ENCODE measurements at regions not wholly inside any gene's neighbourhood (a gene's known extent, or its start where the extent isn't known, plus 50 kb on each side); places are given as distances from the start of the nearest gene placed in this dataset.

- no peaks in the 10 kb centered on the region for H3K9me3 ChIP-seq (ENCODE audit: control insufficient read depth in 1 of 2, low read length in 2 of 2)
- no peak overlapping the region for H3K4me3 Mint-ChIP-seq
- H3K9me3 Mint-ChIP-seq = peaks cover 0 to 7% (median 0%) of the 10 kb centered on the region in 8 donors
- no peak for DNase-seq
- H3K4me1 ChIP-seq (ENCODE audit: insufficient read depth, low read length) = no peaks in the 10 kb centered on the region
- H3K36me3 ChIP-seq (ENCODE audit: insufficient read depth, low read length) = no peaks in the 10 kb centered on the region
- no peak overlapping the region for H3K27ac ChIP-seq (ENCODE audit: low read depth, low read length)
- POLR2A ChIA-PET (ENCODE audit: partially characterized antibody) = no interaction called here
- H3K4me3 ChIP-seq (ENCODE audit: low read length in 2 of 2) = no peak overlapping the region
- no peaks in the 10 kb centered on the region for H3K27me3 Mint-ChIP-seq
- no peaks in the 10 kb centered on the region for H3K4me1 Mint-ChIP-seq
- CTCF ChIA-PET (ENCODE audit: partially characterized antibody) = no interaction called here
- H3K27ac Mint-ChIP-seq = no peak overlapping the region
- no peaks in the 10 kb centered on the region for H3K36me3 Mint-ChIP-seq
- H3K27me3 ChIP-seq (ENCODE audit: insufficient read depth, low read length) = no peaks in the 10 kb centered on the region
- intact Hi-C loops (cut with micrococcal nuclease) = no loop called here
Observed at GRCh38 chr21:28084951-28085350, 907.7 kb downstream of the LTN1 start.

GRCh38 chr21:28083350-28083749 lies 909.3 kb downstream of the LTN1 start:
- H3K4me1 Mint-ChIP-seq = no peaks in the 10 kb centered on the region
- intact Hi-C loops (cut with micrococcal nuclease) = no loop called here
- H3K4me1 ChIP-seq (ENCODE audit: insufficient read depth, low read length) = no peaks in the 10 kb centered on the region
- no peaks in the 10 kb centered on the region for H3K27me3 Mint-ChIP-seq
- ChIA-PET POLR2A (ENCODE audit: partially characterized antibody) (no interaction called here), CTCF (ENCODE audit: partially characterized antibody) (no interaction called here)
- no peaks in the 10 kb centered on the region for H3K27me3 ChIP-seq (ENCODE audit: insufficient read depth, low read length)
- H3K27ac Mint-ChIP-seq = no peak overlapping the region
- H3K9me3 ChIP-seq (ENCODE audit: control insufficient read depth in 1 of 2, low read length in 2 of 2) = no peaks in the 10 kb centered on the region
- peaks cover 0 to 7% (median 0%) of the 10 kb centered on the region in 8 donors for H3K9me3 Mint-ChIP-seq
- no peaks in the 10 kb centered on the region for H3K36me3 Mint-ChIP-seq
- DNase-seq = no peak
- no peak overlapping the region for H3K27ac ChIP-seq (ENCODE audit: low read depth, low read length)
- no peaks in the 10 kb centered on the region for H3K36me3 ChIP-seq (ENCODE audit: insufficient read depth, low read length)
- H3K4me3 Mint-ChIP-seq = no peak overlapping the region
- H3K4me3 ChIP-seq (ENCODE audit: low read length in 2 of 2) = no peak overlapping the region

- Histone ChIP-seq H3K27me3 (ENCODE audit: insufficient read depth, low read length) (no peaks in the 10 kb centered on the region), H3K36me3 (ENCODE audit: insufficient read depth, low read length) (no peaks in the 10 kb centered on the region), H3K4me1 (ENCODE audit: insufficient read depth, low read length) (no peaks in the 10 kb centered on the region), H3K4me3 (ENCODE audit: low read length in 2 of 2) (no peak overlapping the region), H3K27ac (ENCODE audit: low read depth, low read length) (no peak overlapping the region), H3K9me3 (ENCODE audit: control insufficient read depth in 1 of 2, low read length in 2 of 2) (no peaks in the 10 kb centered on the region)
- no peaks in the 10 kb centered on the region for H3K36me3 Mint-ChIP-seq
- no peak overlapping the region for H3K4me3 Mint-ChIP-seq
- no peaks in the 10 kb centered on the region for H3K27me3 Mint-ChIP-seq
- peaks cover 0 to 6% (median under 1%) of the 10 kb centered on the region in 8 donors for H3K9me3 Mint-ChIP-seq
- intact Hi-C loops (cut with micrococcal nuclease) = no loop called here
- ChIA-PET CTCF (ENCODE audit: partially characterized antibody) (no interaction called here), POLR2A (ENCODE audit: partially characterized antibody) (no interaction called here)
- H3K27ac Mint-ChIP-seq = no peak overlapping the region
- no peaks in the 10 kb centered on the region for H3K4me1 Mint-ChIP-seq
- no peak for DNase-seq
Observed at GRCh38 chr21:28078126-28078525, 914.6 kb downstream of the LTN1 start.

DNA sequence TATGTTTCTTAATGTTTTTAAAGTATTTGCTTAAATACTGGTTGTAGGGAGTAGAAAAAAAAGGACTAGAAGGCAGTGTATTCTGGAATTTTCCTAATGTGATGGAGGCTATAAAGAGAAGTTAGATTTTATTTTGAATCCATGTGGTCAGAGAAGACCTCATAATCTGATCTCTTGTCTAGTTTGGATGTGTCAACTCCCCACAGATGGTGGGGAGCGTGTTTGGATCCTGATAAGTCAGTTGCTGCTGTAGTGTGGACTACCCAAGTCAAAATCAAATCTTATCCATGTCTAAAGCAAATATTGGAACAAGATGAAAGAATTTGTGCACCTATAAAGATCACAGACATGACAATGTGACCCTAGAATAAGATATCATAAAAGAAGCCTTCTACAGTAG lies 918.0 kb downstream of the LTN1 start:
- Histone ChIP-seq H3K4me1 (ENCODE audit: insufficient read depth, low read length) (no peaks in the 10 kb centered on the region), H3K36me3 (ENCODE audit: insufficient read depth, low read length) (no peaks in the 10 kb centered on the region), H3K4me3 (ENCODE audit: low read length in 2 of 2) (no peak overlapping the region), H3K9me3 (ENCODE audit: control insufficient read depth in 1 of 2, low read length in 2 of 2) (no peaks in the 10 kb centered on the region), H3K27me3 (ENCODE audit: insufficient read depth, low read length) (no peaks in the 10 kb centered on the region), H3K27ac (ENCODE audit: low read depth, low read length) (no peak overlapping the region)
- Mint-ChIP-seq H3K36me3 (no peaks in the 10 kb centered on the region), H3K4me1 (no peaks in the 10 kb centered on the region), H3K27ac (no peak overlapping the region), H3K27me3 (no peaks in the 10 kb centered on the region), H3K9me3 (peaks cover 0 to 14% (median 3%) of the 10 kb centered on the region in 8 donors), H3K4me3 (no peak overlapping the region)
- no peak for DNase-seq
- intact Hi-C loops (cut with micrococcal nuclease) = no loop called here
- ChIA-PET CTCF (ENCODE audit: partially characterized antibody) (no interaction called here), POLR2A (ENCODE audit: partially characterized antibody) (no interaction called here)

GRCh38 chr21:28072601-28073000 lies 920.1 kb downstream of the LTN1 start:
- POLR2A ChIA-PET (ENCODE audit: partially characterized antibody) = no interaction called here
- intact Hi-C loops (cut with micrococcal nuclease) = no loop called here

GRCh38 chr21:28069450-28069923 lies 923.2 kb downstream of the LTN1 start:
- no peaks in the 10 kb centered on the region for H3K4me1 Mint-ChIP-seq
- DNase-seq = no peak
- ChIA-PET POLR2A (ENCODE audit: partially characterized antibody) (no interaction called here), CTCF (ENCODE audit: partially characterized antibody) (no interaction called here)
- Histone ChIP-seq H3K4me1 (ENCODE audit: insufficient read depth, low read length) (no peaks in the 10 kb centered on the region), H3K27ac (ENCODE audit: low read depth, low read length) (no peak overlapping the region), H3K36me3 (ENCODE audit: insufficient read depth, low read length) (no peaks in the 10 kb centered on the region), H3K27me3 (ENCODE audit: insufficient read depth, low read length) (no peaks in the 10 kb centered on the region), H3K4me3 (ENCODE audit: low read length in 2 of 2) (no peak overlapping the region), H3K9me3 (ENCODE audit: control insufficient read depth in 1 of 2, low read length in 2 of 2) (no peaks in the 10 kb centered on the region)
- intact Hi-C loops (cut with micrococcal nuclease) = no loop called here
- no peaks in the 10 kb centered on the region for H3K36me3 Mint-ChIP-seq
- H3K4me3 Mint-ChIP-seq = no peak overlapping the region
- no peaks in the 10 kb centered on the region for H3K27me3 Mint-ChIP-seq
- no peak overlapping the region for H3K27ac Mint-ChIP-seq
- peaks cover 0 to 14% (median 2%) of the 10 kb centered on the region in 8 donors for H3K9me3 Mint-ChIP-seq

More at GRCh38 chr21:28072601-28073000, 920.1 kb downstream of the LTN1 start:
- no peaks in the 10 kb centered on the region for H3K36me3 Mint-ChIP-seq
- Histone ChIP-seq H3K36me3 (ENCODE audit: insufficient read depth, low read length) (no peaks in the 10 kb centered on the region), H3K4me3 (ENCODE audit: low read length in 2 of 2) (no peak overlapping the region), H3K27me3 (ENCODE audit: insufficient read depth, low read length) (no peaks in the 10 kb centered on the region), H3K9me3 (ENCODE audit: control insufficient read depth in 1 of 2, low read length in 2 of 2) (no peaks in the 10 kb centered on the region), H3K4me1 (ENCODE audit: insufficient read depth, low read length) (no peaks in the 10 kb centered on the region), H3K27ac (ENCODE audit: low read depth, low read length) (no peak overlapping the region)
- no peak overlapping the region for H3K27ac Mint-ChIP-seq
- no peak for DNase-seq
- H3K4me3 Mint-ChIP-seq = no peak overlapping the region
- no peaks in the 10 kb centered on the region for H3K4me1 Mint-ChIP-seq
- CTCF ChIA-PET (ENCODE audit: partially characterized antibody) = no interaction called here
- no peaks in the 10 kb centered on the region for H3K27me3 Mint-ChIP-seq
- peaks cover 0 to 14% (median 2%) of the 10 kb centered on the region in 8 donors for H3K9me3 Mint-ChIP-seq

DNA sequence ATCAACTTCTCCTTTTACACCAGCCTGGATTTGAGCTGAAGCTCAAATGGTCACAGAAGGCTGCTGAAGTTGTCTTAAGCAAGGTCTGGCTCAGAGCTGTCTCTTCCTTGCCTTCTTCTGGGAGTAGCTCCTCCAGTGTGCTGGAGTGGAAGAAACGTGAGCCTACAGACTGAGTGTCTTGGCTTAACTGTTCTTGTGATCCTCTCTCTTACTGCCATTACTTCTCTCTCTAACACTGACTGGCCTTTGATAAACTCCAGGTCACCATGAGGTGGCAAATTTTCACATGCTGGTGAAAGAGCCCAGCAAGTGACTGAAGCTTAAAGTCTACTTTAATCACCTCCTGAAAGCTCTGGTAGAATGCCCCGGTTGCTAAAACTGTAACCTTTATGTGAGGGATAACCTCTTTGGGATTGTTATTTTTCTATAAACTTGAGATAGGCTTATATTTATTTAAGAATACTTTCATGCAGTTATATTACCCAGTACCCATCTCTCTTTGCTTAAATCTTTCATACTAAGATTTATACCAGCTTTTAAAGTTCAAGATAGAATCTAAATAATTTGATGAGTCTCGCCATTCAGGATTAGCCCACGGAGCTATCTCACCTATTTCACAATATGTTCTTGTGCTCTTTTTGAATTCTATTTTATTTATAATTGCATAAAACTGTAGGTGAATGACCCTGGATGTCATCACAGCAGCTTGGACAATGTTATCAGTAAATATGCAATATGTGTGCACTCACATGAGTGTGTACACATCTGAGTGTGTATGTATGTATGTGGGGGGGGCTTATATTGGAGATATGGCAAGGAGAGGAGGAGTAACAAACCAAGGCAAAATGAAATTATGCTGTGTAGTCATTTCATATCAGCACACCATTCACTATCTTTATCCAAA lies 924.0 kb downstream of the LTN1 start:
- Mint-ChIP-seq H3K9me3 (peaks cover 0 to 14% (median 2%) of the 10 kb centered on the region in 8 donors), H3K4me3 (no peak overlapping the region), H3K27ac (no peak overlapping the region), H3K27me3 (no peaks in the 10 kb centered on the region), H3K4me1 (no peaks in the 10 kb centered on the region), H3K36me3 (no peaks in the 10 kb centered on the region)
- intact Hi-C loops (cut with micrococcal nuclease) = no loop called here
- H3K4me3 ChIP-seq (ENCODE audit: low read length in 2 of 2) = no peak overlapping the region
- H3K36me3 ChIP-seq (ENCODE audit: insufficient read depth, low read length) = no peaks in the 10 kb centered on the region
- ChIA-PET POLR2A (ENCODE audit: partially characterized antibody) (no interaction called here), CTCF (ENCODE audit: partially characterized antibody) (no interaction called here)
- no peak for DNase-seq
- no peak overlapping the region for H3K27ac ChIP-seq (ENCODE audit: low read depth, low read length)
- no peaks in the 10 kb centered on the region for H3K9me3 ChIP-seq (ENCODE audit: control insufficient read depth in 1 of 2, low read length in 2 of 2)
- no peaks in the 10 kb centered on the region for H3K4me1 ChIP-seq (ENCODE audit: insufficient read depth, low read length)
- H3K27me3 ChIP-seq (ENCODE audit: insufficient read depth, low read length) = no peaks in the 10 kb centered on the region

All from CD4-positive, alpha-beta memory T cell (primary cell).